ENCODE measurements at regions not wholly inside any gene's neighbourhood (a gene's known extent, or its start where the extent isn't known, plus 50 kb on each side); places are given as distances from the start of the nearest gene placed in this dataset.

GRCh38 chr14:87638196-87638595 lies 354.8 kb downstream of the GALC start:
- no peak for DNase-seq (ENCODE audit: low spot score)
- Mint-ChIP-seq H3K4me3 (ENCODE audit: unreplicated experiment) (no peak overlapping the region), H3K27ac (ENCODE audit: unreplicated experiment) (no peak overlapping the region), H3K9me3 (ENCODE audit: unreplicated experiment) (no peaks in the 10 kb centered on the region), H3K4me1 (ENCODE audit: unreplicated experiment) (peaks cover 3% of the 10 kb centered on the region), H3K27me3 (ENCODE audit: unreplicated experiment) (no peaks in the 10 kb centered on the region), H3K36me3 (ENCODE audit: low read depth, unreplicated experiment) (no peaks in the 10 kb centered on the region)
- no peak for TF ChIP-seq CTCF (IDR thresholded peaks at IDR 0.05; ENCODE audit: unreplicated experiment)

- Mint-ChIP-seq H3K27me3 (ENCODE audit: unreplicated experiment) (peaks cover 1% of the 10 kb centered on the region), H3K36me3 (ENCODE audit: low read depth, unreplicated experiment) (no peaks in the 10 kb centered on the region), H3K4me3 (ENCODE audit: unreplicated experiment) (no peak overlapping the region), H3K27ac (ENCODE audit: unreplicated experiment) (no peak overlapping the region), H3K9me3 (ENCODE audit: unreplicated experiment) (no peaks in the 10 kb centered on the region), H3K4me1 (ENCODE audit: unreplicated experiment) (peaks cover 6% of the 10 kb centered on the region)
- DNase-seq (ENCODE audit: low spot score), result no peak
- TF ChIP-seq CTCF (IDR thresholded peaks at IDR 0.05; ENCODE audit: unreplicated experiment), result no peak
These were observed 357.5 kb downstream of the GALC start for GRCh38 chr14:87635442-87635841.

DNA sequence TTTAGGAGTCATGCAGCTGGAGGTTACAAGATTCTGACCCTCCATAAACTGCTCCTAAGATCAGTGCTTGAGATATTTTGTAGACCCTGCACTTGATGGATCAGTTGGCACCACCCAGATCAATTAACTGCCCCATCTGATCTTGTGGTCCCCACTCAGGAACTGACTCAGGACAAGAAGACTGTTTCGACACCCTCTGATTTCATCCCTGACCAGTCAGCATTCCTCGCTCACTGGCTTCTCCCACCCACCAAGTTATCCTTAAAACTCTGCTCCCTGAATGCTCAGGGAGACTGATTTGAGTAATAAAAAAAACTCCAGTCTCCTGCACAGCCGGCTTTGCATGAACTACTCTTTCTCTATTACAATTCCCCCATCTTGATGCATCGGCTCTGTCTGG lies 360.2 kb downstream of the GALC start:
- peaks cover 1% of the 10 kb centered on the region for H3K27me3 Mint-ChIP-seq (ENCODE audit: unreplicated experiment)
- H3K36me3 Mint-ChIP-seq (ENCODE audit: low read depth, unreplicated experiment), result no peaks in the 10 kb centered on the region
- no peak overlapping the region for H3K4me3 Mint-ChIP-seq (ENCODE audit: unreplicated experiment)
- no peak overlapping the region for H3K27ac Mint-ChIP-seq (ENCODE audit: unreplicated experiment)
- H3K4me1 Mint-ChIP-seq (ENCODE audit: unreplicated experiment), result peaks cover 12% of the 10 kb centered on the region
- DNase-seq (ENCODE audit: low spot score), result no peak
- no peak for TF ChIP-seq CTCF (IDR thresholded peaks at IDR 0.05; ENCODE audit: unreplicated experiment)
- H3K9me3 Mint-ChIP-seq (ENCODE audit: unreplicated experiment), result no peaks in the 10 kb centered on the region

DNA sequence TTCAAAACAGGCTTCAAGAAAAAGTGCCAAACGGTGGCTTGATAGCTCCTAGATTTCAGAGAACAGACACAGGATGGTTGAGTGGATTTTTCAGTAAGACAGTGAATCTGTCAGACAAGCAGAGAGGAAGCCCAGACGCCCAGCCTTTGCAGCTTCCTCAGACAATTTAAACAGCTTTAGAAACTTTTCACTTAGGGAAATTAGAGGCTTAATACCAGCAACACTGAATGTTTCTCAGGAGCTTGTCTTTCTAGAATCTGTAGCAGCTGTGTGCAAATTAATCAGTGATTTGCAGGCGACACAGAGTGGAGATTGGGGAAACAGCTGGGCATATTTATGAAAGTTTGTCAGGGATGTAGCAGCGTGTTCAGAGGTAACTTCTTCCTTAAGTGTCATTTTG lies 362.1 kb downstream of the GALC start:
- Mint-ChIP-seq H3K27ac (ENCODE audit: unreplicated experiment) (no peak overlapping the region), H3K4me1 (ENCODE audit: unreplicated experiment) (peaks cover 13% of the 10 kb centered on the region), H3K27me3 (ENCODE audit: unreplicated experiment) (peaks cover 2% of the 10 kb centered on the region), H3K9me3 (ENCODE audit: unreplicated experiment) (no peaks in the 10 kb centered on the region), H3K36me3 (ENCODE audit: low read depth, unreplicated experiment) (no peaks in the 10 kb centered on the region), H3K4me3 (ENCODE audit: unreplicated experiment) (no peak overlapping the region)
- TF ChIP-seq CTCF (IDR thresholded peaks at IDR 0.05; ENCODE audit: unreplicated experiment), result no peak
- no peak for DNase-seq (ENCODE audit: low spot score)

- peaks cover 13% of the 10 kb centered on the region for H3K4me1 Mint-ChIP-seq (ENCODE audit: unreplicated experiment)
- no peaks in the 10 kb centered on the region for H3K36me3 Mint-ChIP-seq (ENCODE audit: low read depth, unreplicated experiment)
- TF ChIP-seq CTCF (IDR thresholded peaks at IDR 0.05; ENCODE audit: unreplicated experiment), result no peak
- H3K27ac Mint-ChIP-seq (ENCODE audit: unreplicated experiment), result no peak overlapping the region
- peaks cover 2% of the 10 kb centered on the region for H3K27me3 Mint-ChIP-seq (ENCODE audit: unreplicated experiment)
- no peaks in the 10 kb centered on the region for H3K9me3 Mint-ChIP-seq (ENCODE audit: unreplicated experiment)
- no peak for DNase-seq (ENCODE audit: low spot score)
- H3K4me3 Mint-ChIP-seq (ENCODE audit: unreplicated experiment), result no peak overlapping the region
These were observed 363.2 kb downstream of the GALC start for GRCh38 chr14:87629788-87630187.
